ENCODE measurements at regions not wholly inside any gene's neighbourhood (a gene's known extent, or its start where the extent isn't known, plus 50 kb on each side); places are given as distances from the start of the nearest gene placed in this dataset.

DNA sequence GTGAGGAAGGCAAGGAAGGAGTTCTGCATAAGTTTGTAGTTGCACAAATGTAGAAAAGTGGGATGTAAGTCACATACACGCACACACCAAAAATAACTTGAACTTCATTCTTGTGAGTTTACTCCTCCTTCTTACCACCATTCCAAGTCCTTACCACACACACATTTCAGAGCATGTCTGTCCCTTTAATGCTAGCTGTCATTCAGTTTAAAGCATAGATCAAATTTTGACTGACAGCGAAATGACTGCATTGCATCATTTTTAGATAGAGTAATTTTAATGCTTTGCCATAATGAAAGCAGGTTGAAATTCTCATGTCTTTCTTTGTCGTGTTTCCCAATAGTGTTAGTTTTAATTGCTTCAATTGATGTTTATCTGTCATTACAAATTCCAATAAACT, 629.6 kb upstream of the HTR2C start:
- TF ChIP-seq, protein P1, sequence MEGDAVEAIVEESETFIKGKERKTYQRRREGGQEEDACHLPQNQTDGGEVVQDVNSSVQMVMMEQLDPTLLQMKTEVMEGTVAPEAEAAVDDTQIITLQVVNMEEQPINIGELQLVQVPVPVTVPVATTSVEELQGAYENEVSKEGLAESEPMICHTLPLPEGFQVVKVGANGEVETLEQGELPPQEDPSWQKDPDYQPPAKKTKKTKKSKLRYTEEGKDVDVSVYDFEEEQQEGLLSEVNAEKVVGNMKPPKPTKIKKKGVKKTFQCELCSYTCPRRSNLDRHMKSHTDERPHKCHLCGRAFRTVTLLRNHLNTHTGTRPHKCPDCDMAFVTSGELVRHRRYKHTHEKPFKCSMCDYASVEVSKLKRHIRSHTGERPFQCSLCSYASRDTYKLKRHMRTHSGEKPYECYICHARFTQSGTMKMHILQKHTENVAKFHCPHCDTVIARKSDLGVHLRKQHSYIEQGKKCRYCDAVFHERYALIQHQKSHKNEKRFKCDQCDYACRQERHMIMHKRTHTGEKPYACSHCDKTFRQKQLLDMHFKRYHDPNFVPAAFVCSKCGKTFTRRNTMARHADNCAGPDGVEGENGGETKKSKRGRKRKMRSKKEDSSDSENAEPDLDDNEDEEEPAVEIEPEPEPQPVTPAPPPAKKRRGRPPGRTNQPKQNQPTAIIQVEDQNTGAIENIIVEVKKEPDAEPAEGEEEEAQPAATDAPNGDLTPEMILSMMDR (IDR thresholded peaks at IDR 0.05): no peak
- TF ChIP-seq POLR2A (IDR thresholded peaks at IDR 0.05): no peak
- H3K4me3 ChIP-seq: no peak overlapping the region
- H3K36me3 ChIP-seq: no peaks in the 10 kb centered on the region
- no peaks in the 10 kb centered on the region for H3K4me1 ChIP-seq
- H3K9me3 ChIP-seq: no peaks in the 10 kb centered on the region
- H3K27ac ChIP-seq: no peak overlapping the region
- no peaks in the 10 kb centered on the region for H3K27me3 ChIP-seq
- no peak for DNase-seq

DNA sequence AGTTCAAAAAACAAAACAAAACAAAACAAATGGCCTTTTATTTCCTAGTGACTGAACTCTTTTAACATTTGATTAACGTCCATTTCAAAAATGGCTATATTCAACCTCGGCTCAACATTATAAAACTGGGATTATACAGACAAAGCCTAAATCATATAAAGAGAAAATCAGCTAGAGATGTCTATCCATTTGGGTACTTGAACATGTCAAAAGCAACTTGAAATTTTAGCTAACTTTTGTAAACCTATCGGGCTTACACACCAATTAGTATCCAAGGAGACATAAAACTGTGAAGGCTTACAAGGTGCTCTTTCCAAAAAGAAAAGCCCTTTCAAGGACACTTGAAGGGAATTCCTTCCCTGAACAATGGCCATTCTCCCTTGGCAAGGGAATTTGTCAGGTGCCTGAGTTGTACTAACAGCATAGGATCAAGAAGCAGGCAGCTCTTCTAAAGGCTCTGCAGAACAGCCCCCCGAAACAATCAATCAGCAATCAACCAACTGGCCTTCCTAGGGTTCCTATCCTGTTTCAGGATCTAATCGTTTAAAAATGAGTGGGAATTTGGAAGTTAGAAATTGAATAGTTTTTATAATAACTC, 633.7 kb upstream of the HTR2C start:
- Histone ChIP-seq H3K27me3 (no peaks in the 10 kb centered on the region), H3K9me3 (no peaks in the 10 kb centered on the region), H3K4me3 (no peak overlapping the region), H3K4me1 (no peaks in the 10 kb centered on the region), H3K27ac (no peak overlapping the region), H3K36me3 (no peaks in the 10 kb centered on the region)
- TF ChIP-seq POLR2A (IDR thresholded peaks at IDR 0.05): no peak
- TF ChIP-seq, protein P1 (IDR thresholded peaks at IDR 0.05): no peak
- DNase-seq: no peak

DNA sequence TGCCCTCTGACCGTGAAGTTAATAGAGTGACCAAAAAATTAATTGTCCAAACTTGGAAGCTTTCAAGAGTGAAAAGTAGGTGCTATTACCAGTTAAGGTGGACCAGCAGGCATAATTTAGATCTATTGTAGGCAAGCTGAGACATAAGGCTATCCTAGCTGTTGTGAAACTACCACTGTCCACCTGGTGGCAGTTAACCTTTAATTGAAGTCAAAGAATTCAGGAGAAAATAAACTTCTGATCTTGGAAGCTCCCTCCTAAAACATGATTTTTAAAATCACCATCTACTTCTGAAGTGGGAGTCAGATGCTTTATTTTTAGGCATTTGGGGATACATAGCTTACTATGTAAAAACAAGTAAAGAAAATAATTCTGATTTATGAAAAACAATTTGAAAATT, 636.3 kb upstream of the HTR2C start:
- no peaks in the 10 kb centered on the region for H3K4me1 ChIP-seq
- no peak for TF ChIP-seq POLR2A (IDR thresholded peaks at IDR 0.05)
- TF ChIP-seq, protein P1 (IDR thresholded peaks at IDR 0.05): no peak
- H3K4me3 ChIP-seq: no peak overlapping the region
- H3K27ac ChIP-seq: no peak overlapping the region
- H3K36me3 ChIP-seq: no peaks in the 10 kb centered on the region
- H3K9me3 ChIP-seq: no peaks in the 10 kb centered on the region
- no peak for DNase-seq
- H3K27me3 ChIP-seq: no peaks in the 10 kb centered on the region

DNA sequence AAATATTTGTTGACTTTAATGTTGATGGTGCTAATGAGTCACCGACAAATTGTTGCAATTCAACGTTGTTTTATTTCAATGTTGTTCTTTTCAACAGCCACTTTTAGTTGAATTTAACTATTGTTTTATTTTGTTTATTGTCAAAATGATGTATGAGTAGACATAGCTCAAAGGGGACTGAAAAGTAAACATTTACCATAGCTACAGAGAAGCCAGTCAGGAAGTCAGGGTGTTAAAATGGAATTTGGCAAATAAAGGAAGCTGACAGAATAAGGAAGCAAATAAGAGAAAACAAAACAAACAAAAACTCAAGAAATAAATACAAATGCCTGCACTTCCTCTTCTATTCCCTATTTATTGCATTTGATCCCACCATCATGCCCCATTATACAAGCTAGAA, 648.4 kb upstream of the HTR2C start:
- Histone ChIP-seq H3K27ac (no peak overlapping the region), H3K4me3 (no peak overlapping the region), H3K9me3 (no peaks in the 10 kb centered on the region), H3K4me1 (no peaks in the 10 kb centered on the region), H3K36me3 (no peaks in the 10 kb centered on the region), H3K27me3 (no peaks in the 10 kb centered on the region)
- TF ChIP-seq, protein P1 (IDR thresholded peaks at IDR 0.05): no peak
- no peak for TF ChIP-seq POLR2A (IDR thresholded peaks at IDR 0.05)
- no peak for DNase-seq

DNA sequence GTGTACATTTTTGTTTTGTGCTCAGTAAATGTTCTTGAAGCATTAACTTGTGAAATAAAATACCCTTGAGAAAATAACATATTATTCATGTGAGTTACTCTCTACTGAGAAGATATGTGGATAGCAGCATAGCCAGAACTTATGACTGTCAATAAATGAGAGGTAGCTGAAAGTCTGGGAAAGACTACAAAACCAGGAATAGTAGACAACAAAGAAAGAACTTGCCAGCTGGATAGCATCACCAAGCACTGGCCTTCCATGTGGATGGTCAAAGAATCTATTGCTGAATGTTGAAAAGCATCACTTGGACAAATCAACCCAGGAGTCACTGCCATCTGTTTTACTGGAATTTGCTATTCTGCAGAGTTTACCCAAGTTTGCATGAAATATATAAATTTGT, 650.0 kb upstream of the HTR2C start:
- Histone ChIP-seq H3K9me3 (no peaks in the 10 kb centered on the region), H3K36me3 (no peaks in the 10 kb centered on the region), H3K4me1 (no peaks in the 10 kb centered on the region), H3K27ac (no peak overlapping the region), H3K4me3 (no peak overlapping the region), H3K27me3 (no peaks in the 10 kb centered on the region)
- TF ChIP-seq, protein P1 (IDR thresholded peaks at IDR 0.05): no peak
- TF ChIP-seq POLR2A (IDR thresholded peaks at IDR 0.05): no peak
- no peak for DNase-seq

DNA sequence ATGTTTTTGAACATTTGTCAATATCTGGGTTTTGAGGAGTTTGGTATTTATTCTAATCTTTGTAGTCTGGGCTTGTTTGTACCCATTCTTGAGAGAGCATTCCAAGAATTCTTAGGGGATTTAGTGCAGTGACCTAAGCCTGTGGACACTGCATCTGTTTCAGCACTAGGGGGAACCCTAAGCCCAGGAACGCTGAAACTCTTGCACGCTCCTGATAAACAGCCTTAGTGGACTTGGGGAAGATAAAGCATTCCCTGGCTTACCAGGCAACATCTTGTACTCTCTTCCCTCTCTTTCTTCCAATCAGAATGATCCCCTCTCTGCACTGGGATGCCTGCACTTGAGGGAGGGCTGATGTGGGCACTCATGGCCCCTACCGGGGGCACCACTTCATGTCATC, 654.9 kb upstream of the HTR2C start:
- Histone ChIP-seq H3K9me3 (no peaks in the 10 kb centered on the region), H3K4me1 (no peaks in the 10 kb centered on the region), H3K27ac (no peak overlapping the region), H3K36me3 (no peaks in the 10 kb centered on the region), H3K4me3 (no peak overlapping the region), H3K27me3 (no peaks in the 10 kb centered on the region)
- no peak for DNase-seq
- TF ChIP-seq, protein P1 (IDR thresholded peaks at IDR 0.05): peak in 3 of 6 experiments; percentile 33 to 46 (median 44)
- no peak for TF ChIP-seq POLR2A (IDR thresholded peaks at IDR 0.05)
